ENCODE measurements at regions not wholly inside any gene's neighbourhood (a gene's known extent, or its start where the extent isn't known, plus 50 kb on each side); places are given as distances from the start of the nearest gene placed in this dataset.

- POLR2A ChIA-PET = no interaction called here
- Histone ChIP-seq H3K27ac (ENCODE audit: insufficient read depth in 1 of 2, low read depth in 1 of 2, low read length in 2 of 2, poor library complexity in 1 of 2, severe bottlenecking in 2 of 2) (no peak overlapping the region), H3K9me3 (ENCODE audit: control extremely low read depth in 1 of 5, control insufficient read depth in 4 of 5, insufficient read depth in 2 of 5, low read depth in 1 of 5, low read length in 4 of 5) (no peaks in the 10 kb centered on the region), H3K4me3 (ENCODE audit: control insufficient read depth in 1 of 7, extremely low read depth in 1 of 7, insufficient read depth in 4 of 7, low read depth in 2 of 7, low read length in 6 of 7) (no peak overlapping the region), H3K27me3 (replicated peaks in 2 of 5; ENCODE audit: control insufficient read depth in 4 of 5, insufficient read depth in 5 of 5, low read length in 4 of 5) (no peaks in the 10 kb centered on the region), H3K36me3 (ENCODE audit: control insufficient read depth in 4 of 4, insufficient read depth in 4 of 4, low read length in 3 of 4) (no peaks in the 10 kb centered on the region), H3K4me1 (ENCODE audit: control extremely low read depth in 1 of 4, control insufficient read depth in 4 of 4, insufficient read depth in 4 of 4, low read length in 3 of 4) (no peaks in the 10 kb centered on the region)
- no peak for DNase-seq
- CTCF ChIA-PET = no interaction called here
Measured at GRCh38 chr3:191695815-191696153, 234.8 kb downstream of the PYDC2 start.

GRCh38 chr3:191696348-191696747 lies 235.4 kb downstream of the PYDC2 start:
- Histone ChIP-seq H3K27me3 (replicated peaks in 2 of 5; ENCODE audit: control insufficient read depth in 4 of 5, insufficient read depth in 5 of 5, low read length in 4 of 5) (no peaks in the 10 kb centered on the region), H3K27ac (ENCODE audit: insufficient read depth in 1 of 2, low read depth in 1 of 2, low read length in 2 of 2, poor library complexity in 1 of 2, severe bottlenecking in 2 of 2) (no peak overlapping the region), H3K4me3 (ENCODE audit: control insufficient read depth in 1 of 7, extremely low read depth in 1 of 7, insufficient read depth in 4 of 7, low read depth in 2 of 7, low read length in 6 of 7) (no peak overlapping the region), H3K36me3 (ENCODE audit: control insufficient read depth in 4 of 4, insufficient read depth in 4 of 4, low read length in 3 of 4) (no peaks in the 10 kb centered on the region), H3K9me3 (ENCODE audit: control extremely low read depth in 1 of 5, control insufficient read depth in 4 of 5, insufficient read depth in 2 of 5, low read depth in 1 of 5, low read length in 4 of 5) (no peaks in the 10 kb centered on the region), H3K4me1 (ENCODE audit: control extremely low read depth in 1 of 4, control insufficient read depth in 4 of 4, insufficient read depth in 4 of 4, low read length in 3 of 4) (no peaks in the 10 kb centered on the region)
- DNase-seq = no peak
- CTCF ChIA-PET = no interaction called here
- POLR2A ChIA-PET = no interaction called here

DNA sequence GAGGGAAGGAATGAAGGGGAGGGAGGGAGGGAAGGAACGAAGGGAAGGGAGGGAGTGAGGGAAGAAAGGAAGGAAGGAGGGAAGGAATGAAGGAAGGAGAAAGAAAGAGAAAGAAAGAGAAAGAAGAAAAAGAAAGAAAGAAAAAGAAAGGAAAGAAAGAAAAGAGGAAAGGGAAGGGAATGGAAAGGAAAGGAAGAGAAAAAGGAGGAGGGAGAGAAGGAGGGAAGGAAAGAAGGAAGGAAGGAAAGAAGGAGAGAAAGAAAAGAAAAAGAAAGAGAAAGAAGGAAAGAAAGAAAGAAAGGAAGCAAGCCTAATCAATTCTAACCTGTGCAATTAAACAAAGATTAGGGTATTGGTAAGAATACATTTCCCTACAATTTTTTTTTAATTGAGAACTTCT lies 238.6 kb downstream of the PYDC2 start:
- H3K4me1 ChIP-seq (ENCODE audit: control extremely low read depth in 1 of 4, control insufficient read depth in 4 of 4, insufficient read depth in 4 of 4, low read length in 3 of 4) = no peaks in the 10 kb centered on the region
- no peaks in the 10 kb centered on the region for H3K36me3 ChIP-seq (ENCODE audit: control insufficient read depth in 4 of 4, insufficient read depth in 4 of 4, low read length in 3 of 4)
- ChIA-PET POLR2A (no interaction called here), CTCF (no interaction called here)
- no peak for DNase-seq
- H3K4me3 ChIP-seq (ENCODE audit: control insufficient read depth in 1 of 7, extremely low read depth in 1 of 7, insufficient read depth in 4 of 7, low read depth in 2 of 7, low read length in 6 of 7) = no peak overlapping the region
- 79% methylated on average over 1 of the region's 1 CpG for WGBS (ENCODE audit: insufficient coverage)
- H3K27ac ChIP-seq (ENCODE audit: insufficient read depth in 1 of 2, low read depth in 1 of 2, low read length in 2 of 2, poor library complexity in 1 of 2, severe bottlenecking in 2 of 2) = no peak overlapping the region
- no peaks in the 10 kb centered on the region for H3K9me3 ChIP-seq (ENCODE audit: control extremely low read depth in 1 of 5, control insufficient read depth in 4 of 5, insufficient read depth in 2 of 5, low read depth in 1 of 5, low read length in 4 of 5)
- no peaks in the 10 kb centered on the region for H3K27me3 ChIP-seq (replicated peaks in 2 of 5; ENCODE audit: control insufficient read depth in 4 of 5, insufficient read depth in 5 of 5, low read length in 4 of 5)

DNA sequence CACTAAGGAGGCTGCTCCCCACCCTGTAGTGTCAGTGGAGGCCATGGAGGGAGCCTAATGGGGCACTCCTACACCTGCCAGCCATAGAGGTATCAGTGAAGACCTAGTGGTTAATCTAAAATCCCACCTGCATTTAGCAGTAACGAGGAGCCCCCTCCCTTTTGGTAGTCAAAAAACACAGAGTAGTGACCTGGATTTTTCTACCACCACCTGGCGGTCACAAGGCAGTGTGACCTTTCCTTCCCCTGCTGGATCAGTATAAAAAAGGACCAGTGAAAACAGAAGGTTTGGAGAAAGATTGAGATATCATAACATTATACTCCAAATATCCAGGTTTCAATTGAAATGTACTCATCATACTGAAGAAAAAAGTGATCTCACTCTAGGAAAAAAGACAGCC lies 241.2 kb downstream of the PYDC2 start:
- Histone ChIP-seq H3K4me1 (ENCODE audit: control extremely low read depth in 1 of 4, control insufficient read depth in 4 of 4, insufficient read depth in 4 of 4, low read length in 3 of 4) (no peaks in the 10 kb centered on the region), H3K36me3 (ENCODE audit: control insufficient read depth in 4 of 4, insufficient read depth in 4 of 4, low read length in 3 of 4) (no peaks in the 10 kb centered on the region), H3K27me3 (replicated peaks in 2 of 5; ENCODE audit: control insufficient read depth in 4 of 5, insufficient read depth in 5 of 5, low read length in 4 of 5) (no peaks in the 10 kb centered on the region), H3K27ac (ENCODE audit: insufficient read depth in 1 of 2, low read depth in 1 of 2, low read length in 2 of 2, poor library complexity in 1 of 2, severe bottlenecking in 2 of 2) (no peak overlapping the region), H3K4me3 (ENCODE audit: control insufficient read depth in 1 of 7, extremely low read depth in 1 of 7, insufficient read depth in 4 of 7, low read depth in 2 of 7, low read length in 6 of 7) (no peak overlapping the region), H3K9me3 (ENCODE audit: control extremely low read depth in 1 of 5, control insufficient read depth in 4 of 5, insufficient read depth in 2 of 5, low read depth in 1 of 5, low read length in 4 of 5) (no peaks in the 10 kb centered on the region)
- 100% methylated on average over 1 of the region's 2 CpGs for WGBS (ENCODE audit: insufficient coverage)
- CTCF ChIA-PET = no interaction called here
- DNase-seq = no peak
- POLR2A ChIA-PET = no interaction called here

GRCh38 chr3:191707817-191708216 lies 246.9 kb downstream of the PYDC2 start:
- WGBS (ENCODE audit: insufficient coverage) = 90% methylated on average over 4 of the region's 6 CpGs
- H3K4me1 ChIP-seq (ENCODE audit: control extremely low read depth in 1 of 4, control insufficient read depth in 4 of 4, insufficient read depth in 4 of 4, low read length in 3 of 4) = no peaks in the 10 kb centered on the region
- CTCF ChIA-PET = no interaction called here
- H3K27me3 ChIP-seq (replicated peaks in 2 of 5; ENCODE audit: control insufficient read depth in 4 of 5, insufficient read depth in 5 of 5, low read length in 4 of 5) = no peaks in the 10 kb centered on the region
- H3K36me3 ChIP-seq (ENCODE audit: control insufficient read depth in 4 of 4, insufficient read depth in 4 of 4, low read length in 3 of 4) = no peaks in the 10 kb centered on the region
- POLR2A ChIA-PET = no interaction called here
- no peak overlapping the region for H3K4me3 ChIP-seq (ENCODE audit: control insufficient read depth in 1 of 7, extremely low read depth in 1 of 7, insufficient read depth in 4 of 7, low read depth in 2 of 7, low read length in 6 of 7)
- no peak for DNase-seq
- peaks cover 0 to 3% (median 0%) of the 10 kb centered on the region in 5 experiments for H3K9me3 ChIP-seq (ENCODE audit: control extremely low read depth in 1 of 5, control insufficient read depth in 4 of 5, insufficient read depth in 2 of 5, low read depth in 1 of 5, low read length in 4 of 5)
- H3K27ac ChIP-seq (ENCODE audit: insufficient read depth in 1 of 2, low read depth in 1 of 2, low read length in 2 of 2, poor library complexity in 1 of 2, severe bottlenecking in 2 of 2) = no peak overlapping the region

GRCh38 chr3:191715585-191715984 lies 254.6 kb downstream of the PYDC2 start:
- Histone ChIP-seq H3K9me3 (ENCODE audit: control extremely low read depth in 1 of 5, control insufficient read depth in 4 of 5, insufficient read depth in 2 of 5, low read depth in 1 of 5, low read length in 4 of 5) (no peaks in the 10 kb centered on the region), H3K27ac (ENCODE audit: insufficient read depth in 1 of 2, low read depth in 1 of 2, low read length in 2 of 2, poor library complexity in 1 of 2, severe bottlenecking in 2 of 2) (no peak overlapping the region), H3K4me3 (ENCODE audit: control insufficient read depth in 1 of 7, extremely low read depth in 1 of 7, insufficient read depth in 4 of 7, low read depth in 2 of 7, low read length in 6 of 7) (no peak overlapping the region), H3K27me3 (replicated peaks in 2 of 5; ENCODE audit: control insufficient read depth in 4 of 5, insufficient read depth in 5 of 5, low read length in 4 of 5) (no peaks in the 10 kb centered on the region), H3K36me3 (ENCODE audit: control insufficient read depth in 4 of 4, insufficient read depth in 4 of 4, low read length in 3 of 4) (no peaks in the 10 kb centered on the region), H3K4me1 (ENCODE audit: control extremely low read depth in 1 of 4, control insufficient read depth in 4 of 4, insufficient read depth in 4 of 4, low read length in 3 of 4) (no peaks in the 10 kb centered on the region)
- POLR2A ChIA-PET = no interaction called here
- WGBS (ENCODE audit: insufficient coverage) = 100% methylated on average over 1 of the region's 1 CpG
- DNase-seq = no peak
- CTCF ChIA-PET = no interaction called here

GRCh38 chr3:191721390-191721861 lies 260.5 kb downstream of the PYDC2 start:
- DNase-seq = no peak
- Histone ChIP-seq H3K4me1 (ENCODE audit: control extremely low read depth in 1 of 4, control insufficient read depth in 4 of 4, insufficient read depth in 4 of 4, low read length in 3 of 4) (no peaks in the 10 kb centered on the region), H3K27me3 (replicated peaks in 2 of 5; ENCODE audit: control insufficient read depth in 4 of 5, insufficient read depth in 5 of 5, low read length in 4 of 5) (no peaks in the 10 kb centered on the region), H3K4me3 (ENCODE audit: control insufficient read depth in 1 of 7, extremely low read depth in 1 of 7, insufficient read depth in 4 of 7, low read depth in 2 of 7, low read length in 6 of 7) (no peak overlapping the region), H3K9me3 (ENCODE audit: control extremely low read depth in 1 of 5, control insufficient read depth in 4 of 5, insufficient read depth in 2 of 5, low read depth in 1 of 5, low read length in 4 of 5) (no peaks in the 10 kb centered on the region), H3K36me3 (ENCODE audit: control insufficient read depth in 4 of 4, insufficient read depth in 4 of 4, low read length in 3 of 4) (no peaks in the 10 kb centered on the region), H3K27ac (ENCODE audit: insufficient read depth in 1 of 2, low read depth in 1 of 2, low read length in 2 of 2, poor library complexity in 1 of 2, severe bottlenecking in 2 of 2) (no peak overlapping the region)
- POLR2A ChIA-PET = no interaction called here
- CTCF ChIA-PET = no interaction called here
- WGBS (ENCODE audit: insufficient coverage) = 60% methylated on average over 1 of the region's 4 CpGs

GRCh38 chr3:191721990-191722389 lies 261.0 kb downstream of the PYDC2 start:
- Histone ChIP-seq H3K9me3 (ENCODE audit: control extremely low read depth in 1 of 5, control insufficient read depth in 4 of 5, insufficient read depth in 2 of 5, low read depth in 1 of 5, low read length in 4 of 5) (no peaks in the 10 kb centered on the region), H3K36me3 (ENCODE audit: control insufficient read depth in 4 of 4, insufficient read depth in 4 of 4, low read length in 3 of 4) (no peaks in the 10 kb centered on the region), H3K27me3 (replicated peaks in 2 of 5; ENCODE audit: control insufficient read depth in 4 of 5, insufficient read depth in 5 of 5, low read length in 4 of 5) (no peaks in the 10 kb centered on the region), H3K4me1 (ENCODE audit: control extremely low read depth in 1 of 4, control insufficient read depth in 4 of 4, insufficient read depth in 4 of 4, low read length in 3 of 4) (no peaks in the 10 kb centered on the region), H3K27ac (ENCODE audit: insufficient read depth in 1 of 2, low read depth in 1 of 2, low read length in 2 of 2, poor library complexity in 1 of 2, severe bottlenecking in 2 of 2) (no peak overlapping the region), H3K4me3 (ENCODE audit: control insufficient read depth in 1 of 7, extremely low read depth in 1 of 7, insufficient read depth in 4 of 7, low read depth in 2 of 7, low read length in 6 of 7) (no peak overlapping the region)
- POLR2A ChIA-PET = no interaction called here
- WGBS (ENCODE audit: insufficient coverage) = no CpG with 5 or more reads among the region's 1 CpG
- no peak for DNase-seq
- CTCF ChIA-PET = no interaction called here

Data from common myeloid progenitor, CD34-positive (primary cell).